AG09309 (cell line): ENCODE measurements at regions not wholly inside any gene's neighbourhood (a gene's known extent, or its start where the extent isn't known, plus 50 kb on each side); places are given as distances from the start of the nearest gene placed in this dataset.

Experiments used
- DNase-seq: peaks from one replicate; pipeline ENCODE4 v3.0.0-alpha.2; 2010; ENCODE audit warnings: low read depth
- H3K4me3 ChIP-seq: 2 replicates; pipeline ENCODE4 v1.5.1; 2011; ENCODE audit warnings: mild to moderate bottlenecking, low read depth, low read length, moderate library complexity; ENCODE audit not compliant: control insufficient read depth
- TF ChIP-seq, protein P1 (sequence below): IDR thresholded peaks from 2 replicates; pipeline ENCODE4 v1.5.1; 2011; ENCODE audit warnings: mild to moderate bottlenecking, low read depth, low read length, inconsistent platforms; ENCODE audit not compliant: insufficient read depth, control insufficient read depth; ENCODE audit errors: missing control alignments

DNA sequence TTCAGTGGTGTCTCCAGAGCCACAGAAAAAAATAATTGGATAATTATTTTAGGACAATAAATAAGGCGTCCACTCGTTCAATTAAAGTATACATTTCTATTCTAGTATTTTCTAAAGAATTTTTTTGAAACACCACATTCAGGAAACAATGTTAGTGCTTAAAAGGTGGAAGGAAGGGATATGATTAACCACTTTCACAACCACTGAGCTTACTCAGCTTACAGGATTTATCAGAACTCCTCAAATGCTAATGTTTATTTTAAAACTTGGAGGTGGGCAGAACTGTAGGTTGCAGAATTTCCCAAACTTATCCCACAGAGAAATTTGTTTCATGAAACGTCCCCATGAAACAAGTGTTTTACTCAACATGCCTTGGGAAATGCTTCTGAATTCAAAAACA lies 54.3 kb upstream of the MAGEB2 start:
- no peak overlapping the region for H3K4me3 ChIP-seq
- TF ChIP-seq, protein P1, sequence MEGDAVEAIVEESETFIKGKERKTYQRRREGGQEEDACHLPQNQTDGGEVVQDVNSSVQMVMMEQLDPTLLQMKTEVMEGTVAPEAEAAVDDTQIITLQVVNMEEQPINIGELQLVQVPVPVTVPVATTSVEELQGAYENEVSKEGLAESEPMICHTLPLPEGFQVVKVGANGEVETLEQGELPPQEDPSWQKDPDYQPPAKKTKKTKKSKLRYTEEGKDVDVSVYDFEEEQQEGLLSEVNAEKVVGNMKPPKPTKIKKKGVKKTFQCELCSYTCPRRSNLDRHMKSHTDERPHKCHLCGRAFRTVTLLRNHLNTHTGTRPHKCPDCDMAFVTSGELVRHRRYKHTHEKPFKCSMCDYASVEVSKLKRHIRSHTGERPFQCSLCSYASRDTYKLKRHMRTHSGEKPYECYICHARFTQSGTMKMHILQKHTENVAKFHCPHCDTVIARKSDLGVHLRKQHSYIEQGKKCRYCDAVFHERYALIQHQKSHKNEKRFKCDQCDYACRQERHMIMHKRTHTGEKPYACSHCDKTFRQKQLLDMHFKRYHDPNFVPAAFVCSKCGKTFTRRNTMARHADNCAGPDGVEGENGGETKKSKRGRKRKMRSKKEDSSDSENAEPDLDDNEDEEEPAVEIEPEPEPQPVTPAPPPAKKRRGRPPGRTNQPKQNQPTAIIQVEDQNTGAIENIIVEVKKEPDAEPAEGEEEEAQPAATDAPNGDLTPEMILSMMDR, result no peak
- no peak for DNase-seq
